HG03175 (cell line): ENCODE measurements at regions not wholly inside any gene's neighbourhood (a gene's known extent, or its start where the extent isn't known, plus 50 kb on each side); places are given as distances from the start of the nearest gene placed in this dataset.

Experiments
- ATAC-seq: cut with Tn5 transposase; IDR thresholded peaks from one replicate; pipeline ENCODE4 v1.9.1; 2021; ENCODE audit warnings: mild to moderate bottlenecking, moderate library complexity; ENCODE audit not compliant: unreplicated experiment

DNA sequence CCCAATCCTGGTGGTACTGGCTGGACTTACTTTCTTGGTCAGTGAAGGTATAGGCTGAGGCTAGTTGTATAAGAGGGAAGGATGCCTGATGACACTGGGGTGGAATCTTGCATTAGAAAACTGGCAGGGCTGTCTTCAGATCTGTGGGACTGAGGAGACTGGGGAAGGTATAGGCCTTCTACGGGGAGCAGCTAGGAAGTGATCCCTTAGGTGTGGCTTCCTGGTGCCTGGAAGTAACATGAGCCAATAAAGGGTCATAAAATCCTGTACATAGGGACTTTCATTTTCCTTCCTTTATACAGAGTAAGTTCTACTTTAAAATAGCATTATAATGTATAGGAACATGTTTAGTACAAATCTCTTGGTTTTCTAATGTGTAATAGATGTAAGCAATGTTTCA, 716.8 kb downstream of the LRFN5 start:
- no peak for ATAC-seq

DNA sequence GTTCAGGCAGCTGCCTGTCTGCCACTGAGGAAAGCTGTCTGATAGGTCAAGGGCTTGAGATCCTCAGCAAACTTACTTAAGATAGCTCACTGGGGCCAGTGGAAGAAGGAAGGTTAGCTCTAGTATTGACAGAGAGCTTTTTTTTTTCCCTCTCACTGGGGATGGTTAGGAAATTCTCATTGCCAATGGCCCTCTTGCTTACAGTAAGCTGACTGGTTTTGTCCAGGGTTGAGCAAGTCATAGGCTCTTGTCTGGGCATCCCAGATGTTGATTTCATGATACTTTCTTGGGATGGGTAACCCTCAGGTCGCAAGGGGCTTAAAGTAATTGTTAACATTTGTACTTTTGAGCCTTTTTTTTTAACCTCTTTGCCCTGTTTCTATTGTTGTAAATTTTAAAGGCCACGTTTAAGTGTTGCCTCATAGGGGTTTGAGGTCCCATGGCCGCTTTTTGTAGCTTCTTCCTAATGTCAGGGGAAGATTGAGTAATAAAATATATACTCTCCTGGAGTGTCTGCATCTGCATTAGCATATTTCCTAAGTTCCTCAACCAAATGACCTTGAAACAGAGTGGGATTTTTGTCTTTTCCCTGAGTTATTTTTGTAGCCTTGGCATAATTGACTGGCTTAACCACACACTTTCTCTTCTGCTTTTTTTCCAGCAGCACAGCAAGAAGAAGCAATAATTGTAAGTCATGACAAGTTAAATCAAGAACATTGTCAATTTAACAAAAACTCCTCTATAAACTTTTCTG, 716.0 kb downstream of the LRFN5 start:
- no peak for ATAC-seq

DNA sequence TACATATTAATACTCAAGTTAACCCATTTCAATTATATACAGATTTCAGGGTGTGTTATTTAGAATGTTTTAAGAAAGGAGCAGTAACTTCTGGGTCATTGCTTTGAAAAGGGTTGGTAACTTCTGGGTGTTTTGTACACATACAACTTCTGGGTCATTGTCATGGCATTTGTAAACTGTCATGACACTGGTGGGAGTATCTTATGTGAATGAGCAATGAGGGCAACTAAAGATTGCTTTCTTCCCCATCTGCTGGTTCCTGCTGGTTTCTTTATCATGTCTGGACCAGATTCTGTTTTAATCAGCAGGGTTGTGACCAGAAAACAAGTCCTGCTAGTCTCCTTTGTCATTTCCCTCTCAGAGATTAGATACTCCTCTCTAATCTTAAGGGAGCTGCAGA, 713.3 kb downstream of the LRFN5 start:
- ATAC-seq, result no peak

DNA sequence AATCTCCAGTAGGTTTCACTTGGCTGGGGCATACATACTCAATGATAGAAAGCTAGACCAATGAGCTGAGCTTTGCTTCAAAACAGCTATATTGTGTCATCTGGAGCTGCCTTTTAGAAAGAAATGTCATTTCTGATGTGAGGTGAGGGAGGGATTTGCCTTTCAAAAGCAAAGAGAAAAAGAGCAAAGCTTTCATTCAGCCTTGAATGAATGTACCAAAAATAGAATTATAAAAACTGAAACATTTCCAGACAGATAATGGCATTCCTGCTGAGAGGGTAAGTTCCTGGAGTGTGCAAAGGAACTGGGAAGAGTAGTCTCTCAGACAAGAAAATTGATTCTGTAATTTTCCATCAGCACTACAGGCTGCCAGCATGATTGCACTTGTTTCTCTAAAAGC, 710.0 kb downstream of the LRFN5 start:
- ATAC-seq, result no peak

DNA sequence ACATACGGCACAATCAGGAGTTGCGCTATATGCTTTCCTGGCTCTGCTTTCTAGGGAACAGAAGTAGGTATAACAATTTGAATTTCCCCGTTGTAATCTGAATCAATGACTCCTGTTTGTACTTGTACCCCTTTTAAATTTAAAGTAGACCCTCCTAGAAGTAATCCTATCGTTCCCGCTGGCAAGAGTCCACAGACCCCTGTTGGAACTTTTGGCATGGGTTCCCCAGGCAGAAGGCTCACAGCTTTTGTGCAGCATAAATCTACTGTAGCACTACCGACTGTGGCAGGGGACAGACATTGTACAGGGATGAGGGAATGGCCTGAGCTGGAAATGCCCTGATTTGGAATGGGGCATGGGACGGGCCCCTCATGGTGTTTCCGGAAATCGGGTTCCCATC, 705.2 kb downstream of the LRFN5 start:
- no peak for ATAC-seq

DNA sequence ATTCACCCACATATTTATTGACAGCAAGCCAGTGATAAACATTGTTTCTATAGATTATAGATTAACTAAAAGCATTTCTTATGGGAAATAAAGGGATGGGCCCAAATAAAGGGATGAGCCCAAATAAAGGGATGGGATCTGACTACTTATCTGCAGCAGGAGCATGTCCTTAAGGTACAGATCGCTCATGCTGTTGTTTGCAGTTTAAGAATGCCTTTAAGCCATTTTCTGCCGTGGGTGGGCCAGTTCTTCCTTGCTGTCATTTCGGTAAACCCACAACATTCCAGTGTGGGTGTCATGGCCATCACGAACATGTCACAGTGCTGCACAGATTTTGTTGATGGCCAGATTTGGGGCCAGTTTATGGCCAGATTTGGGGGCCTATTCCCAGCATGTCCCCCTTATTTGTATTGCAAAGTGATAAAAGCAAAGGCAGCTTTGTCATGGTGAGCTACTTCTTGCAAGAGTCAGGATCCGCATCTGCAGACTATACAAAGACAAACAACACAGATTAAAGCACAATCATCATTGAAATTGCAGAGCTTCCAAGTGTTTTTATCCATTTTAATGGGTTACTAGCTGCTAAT, 700.7 kb downstream of the LRFN5 start:
- ATAC-seq, result no peak

DNA sequence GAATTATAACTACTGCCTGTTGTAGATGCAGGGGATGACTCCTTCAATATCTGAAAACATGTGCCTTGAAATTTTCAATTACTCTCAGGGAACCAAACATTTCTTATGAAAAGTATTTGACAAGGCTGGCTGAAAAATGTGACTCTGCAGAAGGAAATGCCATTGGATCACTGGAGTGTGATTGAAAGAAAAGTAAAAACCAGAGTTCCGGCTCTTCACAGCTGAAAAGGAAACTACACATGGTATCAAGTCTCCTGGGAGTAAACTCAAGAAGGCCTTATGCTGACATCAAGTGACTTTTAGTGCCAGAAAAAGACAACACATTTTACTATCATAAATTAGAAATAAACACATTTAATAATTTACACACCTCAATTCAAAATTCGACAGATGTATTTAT, 693.0 kb downstream of the LRFN5 start:
- peak; percentile 99 for ATAC-seq

DNA sequence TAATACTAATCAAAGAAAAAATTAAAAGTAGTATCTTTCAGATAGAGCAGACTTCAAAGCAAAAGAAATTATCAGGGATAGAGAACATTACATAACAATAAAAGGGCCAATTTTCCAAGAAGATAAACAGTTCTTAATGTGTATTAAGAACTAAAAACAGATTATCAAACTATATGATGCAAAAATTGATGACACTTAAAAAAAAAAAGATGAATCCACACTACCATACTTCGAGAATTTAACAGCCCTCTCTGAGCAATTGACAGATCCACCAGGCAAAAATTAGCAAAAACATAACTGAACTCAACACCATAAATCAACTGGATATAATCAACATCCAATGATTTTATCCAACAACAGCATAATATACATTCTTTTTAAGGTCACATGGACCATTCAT, 686.5 kb downstream of the LRFN5 start:
- ATAC-seq, result no peak

DNA sequence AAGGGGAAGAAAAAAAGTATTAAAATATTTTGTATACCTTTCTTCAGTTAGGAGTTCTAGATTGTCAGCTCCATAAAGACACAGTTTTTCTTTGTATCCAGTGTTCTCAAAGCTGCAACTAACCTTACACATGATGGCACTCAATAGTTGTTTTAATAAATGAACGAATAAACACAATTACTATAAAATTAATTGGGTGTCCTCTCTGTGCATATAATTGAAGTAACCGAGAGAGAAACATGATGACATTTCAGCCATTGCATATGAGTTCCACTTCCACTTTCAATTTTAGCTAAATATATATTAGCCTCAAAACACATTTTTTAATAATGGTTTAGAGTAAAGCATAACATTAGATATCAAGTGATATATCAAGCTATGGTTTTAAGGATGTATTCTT, 671.2 kb downstream of the LRFN5 start:
- ATAC-seq, result peak; percentile 71

DNA sequence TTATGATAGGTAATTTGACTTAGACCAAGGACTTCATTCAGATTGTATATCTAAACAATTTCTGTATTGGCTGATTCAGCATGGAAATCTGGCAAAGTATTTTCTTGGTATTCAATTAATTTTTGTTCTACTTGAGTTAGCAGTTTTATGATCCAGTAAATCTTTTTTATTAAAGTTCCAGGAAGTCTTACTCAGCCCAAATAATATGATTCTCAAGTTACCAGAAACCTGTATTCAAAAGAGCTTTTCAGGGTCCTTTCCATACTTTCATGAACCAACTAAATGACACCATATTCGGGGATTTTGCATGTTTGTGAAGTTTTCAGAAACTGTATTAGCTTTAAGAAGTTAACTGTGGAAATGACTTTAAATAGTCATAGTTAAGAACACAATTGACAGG, 662.6 kb downstream of the LRFN5 start:
- ATAC-seq, result no peak

DNA sequence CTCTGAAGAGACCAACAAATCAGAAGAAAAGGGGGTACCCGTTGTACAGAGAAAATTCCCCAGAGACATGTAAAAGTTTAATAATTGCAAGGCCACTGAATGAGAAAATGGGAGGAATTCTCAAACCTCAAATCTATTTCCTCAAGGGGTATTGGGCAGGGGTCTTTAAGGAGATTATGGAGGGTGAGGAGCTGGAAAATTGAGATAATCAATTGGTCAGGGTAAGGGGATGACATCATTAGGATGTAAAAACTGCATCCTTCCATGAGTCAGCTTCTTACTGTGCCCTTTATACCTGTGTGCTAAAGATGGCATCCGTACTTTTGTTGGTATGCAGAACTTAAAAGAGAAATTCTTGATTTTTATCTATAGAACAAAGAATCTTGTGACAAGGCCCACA, 641.5 kb downstream of the LRFN5 start:
- ATAC-seq, result no peak

DNA sequence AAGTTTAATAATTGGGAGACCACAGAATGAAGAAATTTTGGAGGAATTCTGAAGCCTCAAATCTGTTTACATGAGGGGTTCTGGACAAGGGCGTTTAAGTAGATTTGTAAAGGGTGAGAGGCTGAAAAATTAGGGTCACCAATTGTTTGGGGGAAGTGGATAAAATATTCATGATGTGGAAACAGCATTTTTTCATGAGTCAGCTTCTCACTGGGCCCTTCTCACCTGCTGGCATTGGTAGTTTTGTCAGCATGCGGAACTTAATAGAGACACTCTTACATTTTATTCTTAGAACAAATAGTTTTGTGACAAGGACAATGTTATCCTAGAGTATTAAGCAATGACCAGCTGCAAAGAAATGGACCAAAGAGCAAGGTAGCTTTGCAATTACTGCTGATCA, 634.4 kb downstream of the LRFN5 start:
- no peak for ATAC-seq

DNA sequence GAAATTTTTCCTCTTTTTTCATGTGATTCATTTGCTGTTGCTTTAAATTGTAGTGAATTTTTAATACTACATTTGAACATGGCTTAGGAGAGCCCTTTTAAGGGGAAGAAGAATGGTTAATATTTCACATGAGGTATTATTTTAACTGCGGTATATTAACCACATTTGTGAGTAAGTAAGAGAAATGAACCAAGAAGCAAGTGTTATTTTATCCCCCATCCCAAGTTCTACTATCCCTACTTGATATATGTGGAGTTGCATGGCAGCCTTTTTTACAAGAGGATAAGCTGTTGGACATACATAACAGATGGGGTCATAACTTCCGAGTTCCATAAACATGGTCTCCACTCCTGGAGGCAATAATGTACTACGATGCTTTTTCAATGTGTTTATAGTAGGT, 623.3 kb downstream of the LRFN5 start:
- ATAC-seq, result no peak

DNA sequence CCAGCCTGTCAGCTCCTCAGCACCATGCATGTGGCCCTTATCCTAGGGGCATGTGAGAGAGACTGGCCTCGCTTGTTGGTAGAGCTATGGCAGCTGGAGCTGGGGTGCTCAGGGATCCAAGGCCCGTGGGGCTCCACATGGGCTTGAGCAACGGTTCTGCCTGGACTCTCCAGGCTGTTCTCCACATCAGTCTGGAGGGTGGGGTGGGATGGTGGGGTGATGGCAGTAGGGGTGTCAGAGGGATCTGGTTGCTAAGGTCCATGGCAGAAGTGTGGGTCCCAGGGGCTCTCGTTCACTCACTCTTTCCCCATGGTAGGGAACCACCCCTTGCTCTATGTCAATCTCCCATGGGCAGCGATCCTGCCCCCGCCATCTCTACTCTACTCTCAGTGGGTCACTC, 622.6 kb downstream of the LRFN5 start:
- ATAC-seq, result no peak

DNA sequence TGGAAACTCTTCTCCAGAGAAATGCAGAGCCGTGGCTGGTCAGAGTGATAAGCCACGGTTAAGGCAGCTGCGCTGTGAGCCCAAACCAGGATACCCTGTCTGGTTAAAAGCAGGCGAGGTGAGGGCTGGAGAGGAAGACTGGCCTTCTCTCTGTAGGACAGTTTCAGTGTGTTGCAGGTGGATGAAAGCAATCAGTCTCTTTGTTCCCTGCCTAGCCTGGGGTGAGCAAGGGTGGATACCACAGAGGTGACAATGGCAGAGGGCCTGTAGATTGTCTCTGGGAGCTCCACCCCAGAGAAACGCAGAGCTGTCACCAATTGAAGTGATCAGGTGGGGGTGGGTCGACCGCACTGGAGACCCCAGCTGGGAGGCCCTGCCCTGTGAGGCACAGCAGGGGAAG, 621.9 kb downstream of the LRFN5 start:
- no peak for ATAC-seq

DNA sequence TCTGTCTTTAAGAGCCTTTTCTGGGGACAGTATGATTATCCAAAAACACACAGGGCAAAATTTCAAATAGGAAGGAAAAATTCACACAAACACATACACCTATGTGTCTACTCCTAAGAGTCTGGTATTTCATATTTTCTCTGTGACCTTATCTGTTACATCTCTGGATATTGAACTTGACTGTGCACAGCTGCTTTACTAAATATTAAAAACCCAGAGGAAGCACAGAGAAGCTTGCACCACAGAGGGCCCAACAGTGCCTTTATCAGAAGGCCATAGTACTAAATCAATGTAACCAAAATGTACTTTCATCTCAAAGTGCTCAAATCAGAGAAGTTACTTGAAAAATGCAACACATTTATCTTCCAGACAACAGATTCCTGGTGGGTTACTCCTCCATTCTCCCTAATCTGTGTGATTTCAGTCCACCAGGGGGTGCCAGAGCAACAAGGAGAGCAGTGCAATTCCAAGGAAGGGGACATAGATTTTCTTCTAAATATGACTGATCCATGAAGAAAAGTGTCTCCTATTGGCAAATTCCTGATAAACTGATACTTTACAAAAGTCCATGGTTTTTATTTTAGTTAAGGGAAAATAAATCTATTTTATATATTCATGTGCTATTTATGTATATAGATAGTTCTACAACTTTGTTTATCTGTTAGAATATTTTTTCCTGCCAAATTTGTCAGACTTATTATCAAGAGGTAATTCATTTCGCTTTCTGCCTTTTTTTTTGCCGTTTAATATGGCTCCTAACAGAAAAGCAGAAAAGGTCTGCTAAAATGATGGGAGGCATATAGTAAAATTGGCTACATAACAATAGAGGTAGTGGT, 617.6 kb downstream of the LRFN5 start:
- ATAC-seq, result no peak

DNA sequence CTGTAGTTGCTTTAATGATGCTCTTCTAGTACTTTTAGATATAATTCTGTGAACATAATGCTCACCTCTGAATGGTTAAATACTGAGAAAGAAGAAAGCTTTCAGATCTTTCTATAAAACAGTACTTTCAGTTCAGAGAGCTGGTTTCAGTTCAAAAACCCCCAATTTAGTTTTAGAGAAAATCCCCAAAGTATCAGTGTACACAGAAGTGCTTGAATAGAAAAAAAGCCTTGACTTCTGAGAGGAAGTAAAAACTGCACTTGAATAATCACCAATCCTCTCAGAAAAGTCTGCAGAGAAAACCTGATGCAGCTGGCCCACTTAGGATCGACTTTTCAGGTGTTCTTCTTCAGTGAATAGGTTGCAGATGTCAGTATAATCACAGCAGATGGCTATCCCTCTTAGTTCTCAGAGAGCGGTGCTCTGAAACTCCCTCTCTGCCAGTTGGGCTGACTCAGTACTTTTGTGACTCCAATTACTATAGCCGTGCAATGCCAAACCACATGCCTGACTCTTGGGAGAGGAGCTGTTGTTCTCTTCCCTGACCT, 616.3 kb downstream of the LRFN5 start:
- ATAC-seq, result peak; percentile 89

DNA sequence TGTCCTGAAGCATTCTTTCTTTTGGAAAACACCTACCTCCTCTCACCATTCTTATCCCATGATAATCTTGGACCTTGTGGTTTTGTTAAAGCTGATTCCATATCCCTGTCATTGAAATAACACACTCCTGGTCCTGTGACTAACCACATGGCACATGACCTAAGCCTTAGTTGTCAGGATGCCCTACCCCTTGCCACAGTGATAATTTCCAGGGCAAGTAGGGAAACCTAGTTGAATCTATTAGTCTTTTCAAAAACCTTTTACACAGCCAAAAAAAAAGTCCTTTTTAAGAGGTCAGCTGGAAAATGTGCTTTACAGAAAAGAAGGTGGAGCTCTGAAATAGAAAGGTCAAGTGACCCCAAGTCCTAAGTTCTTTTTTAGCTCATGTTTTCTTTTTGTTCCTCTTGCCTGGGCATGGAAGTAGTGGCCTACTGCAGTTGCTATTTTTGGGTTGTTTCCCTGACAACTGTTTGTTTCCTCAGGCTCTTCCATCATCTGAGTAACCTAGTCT, 608.4 kb downstream of the LRFN5 start:
- ATAC-seq, result no peak

DNA sequence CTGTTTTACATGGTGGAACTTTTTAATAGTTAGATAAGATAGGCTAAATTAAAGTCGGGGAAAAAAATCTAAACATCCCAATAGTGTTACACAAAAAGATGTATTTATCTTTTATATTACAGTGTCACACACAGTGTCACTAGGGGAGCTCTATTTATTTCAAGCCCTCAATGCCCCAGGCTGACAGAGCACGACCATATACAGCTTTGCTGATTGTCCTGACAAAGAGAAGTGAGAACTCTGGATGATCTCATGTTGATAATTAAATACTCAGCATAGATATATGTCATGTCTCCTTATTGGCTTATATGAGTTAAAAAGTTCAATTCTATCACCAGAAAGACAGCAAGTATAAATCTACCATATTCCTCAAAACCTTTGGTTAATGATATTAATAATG, 594.3 kb downstream of the LRFN5 start:
- no peak for ATAC-seq

DNA sequence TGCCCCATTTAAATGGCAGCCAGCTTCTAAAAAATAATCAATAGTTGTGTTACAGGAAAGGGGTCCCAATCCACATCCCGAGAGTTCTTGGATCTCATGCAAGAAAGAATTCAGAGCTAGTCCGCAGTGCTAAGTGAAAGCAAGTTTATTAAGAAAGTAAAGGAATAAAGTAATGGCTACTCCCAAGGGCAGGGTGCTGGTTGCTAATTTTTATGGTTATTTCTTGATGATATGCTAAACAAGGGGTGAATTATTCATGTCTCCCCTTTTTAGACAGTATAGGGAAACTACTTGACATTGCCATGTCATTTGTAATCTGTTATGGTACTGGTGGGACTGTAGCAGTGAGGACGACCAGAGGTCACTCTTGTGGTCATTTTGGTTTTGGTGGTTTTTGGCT, 591.3 kb downstream of the LRFN5 start:
- no peak for ATAC-seq
